Fibroblast of mammary gland (primary cell): ENCODE measurements at regions not wholly inside any gene's neighbourhood (a gene's known extent, or its start where the extent isn't known, plus 50 kb on each side); places are given as distances from the start of the nearest gene placed in this dataset.

Experiments
- DNase-seq: peaks from one replicate; pipeline ENCODE4 v3.0.0-alpha.2; 2010; ENCODE audit warnings: low read depth
- H3K4me3 ChIP-seq: 2 replicates; pipeline ENCODE4 v1.5.1; 2011; ENCODE audit warnings: low read depth, mild to moderate bottlenecking, low read length, moderate library complexity; ENCODE audit not compliant: control insufficient read depth
- CTCF ChIP-seq: conservative IDR thresholded peaks from 2 replicates; pipeline ENCODE4 v1.5.1; 2011; ENCODE audit warnings: low read depth, low read length, inconsistent platforms; ENCODE audit not compliant: control insufficient read depth, insufficient read depth

- no peak overlapping the region for H3K4me3 ChIP-seq
- DNase-seq, result no peak
- TF ChIP-seq CTCF, result no peak
Observed at GRCh38 chr11:38498721-38499120, 1900.7 kb upstream of the RAG2 start.

DNA sequence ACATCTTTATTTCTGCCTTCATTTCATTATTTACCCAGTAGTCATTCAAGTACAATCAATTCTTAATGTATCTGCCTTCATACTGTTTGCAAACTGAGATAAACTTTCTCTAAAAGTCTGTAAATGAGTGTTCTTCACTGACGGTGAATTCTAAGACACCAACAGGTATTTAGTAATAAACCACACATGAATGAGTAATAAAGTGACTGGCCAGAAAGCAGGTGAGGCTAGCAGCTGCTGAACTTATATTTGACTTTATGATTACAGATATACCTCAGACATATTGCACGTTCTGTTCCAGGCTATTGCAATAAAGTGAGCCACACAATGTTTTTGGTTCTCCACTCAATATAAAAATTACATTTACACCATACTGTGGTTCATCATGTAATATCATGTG, 1894.0 kb upstream of the RAG2 start:
- no peak for TF ChIP-seq CTCF
- no peak for DNase-seq
- no peak overlapping the region for H3K4me3 ChIP-seq

DNA sequence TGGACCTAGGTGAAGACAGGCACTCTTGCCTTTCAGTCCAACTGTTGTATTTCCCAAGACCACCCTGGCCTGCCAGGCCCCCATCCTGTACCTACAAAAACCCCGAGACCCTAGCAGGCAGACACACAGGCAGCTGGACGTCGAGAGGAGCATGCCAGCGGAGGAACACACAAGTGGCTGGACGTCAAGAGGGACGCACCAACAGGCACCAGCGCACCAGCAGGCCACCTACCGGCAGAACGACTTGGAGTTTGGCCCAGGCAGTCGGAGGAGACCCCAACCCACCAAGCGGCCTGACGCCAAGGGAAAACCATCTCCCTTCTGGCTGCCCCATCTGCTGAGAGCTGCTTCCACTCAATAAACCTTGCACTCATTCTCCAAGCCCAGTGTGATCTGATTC, 1883.4 kb upstream of the RAG2 start:
- no peak overlapping the region for H3K4me3 ChIP-seq
- DNase-seq, result no peak
- no peak for TF ChIP-seq CTCF

DNA sequence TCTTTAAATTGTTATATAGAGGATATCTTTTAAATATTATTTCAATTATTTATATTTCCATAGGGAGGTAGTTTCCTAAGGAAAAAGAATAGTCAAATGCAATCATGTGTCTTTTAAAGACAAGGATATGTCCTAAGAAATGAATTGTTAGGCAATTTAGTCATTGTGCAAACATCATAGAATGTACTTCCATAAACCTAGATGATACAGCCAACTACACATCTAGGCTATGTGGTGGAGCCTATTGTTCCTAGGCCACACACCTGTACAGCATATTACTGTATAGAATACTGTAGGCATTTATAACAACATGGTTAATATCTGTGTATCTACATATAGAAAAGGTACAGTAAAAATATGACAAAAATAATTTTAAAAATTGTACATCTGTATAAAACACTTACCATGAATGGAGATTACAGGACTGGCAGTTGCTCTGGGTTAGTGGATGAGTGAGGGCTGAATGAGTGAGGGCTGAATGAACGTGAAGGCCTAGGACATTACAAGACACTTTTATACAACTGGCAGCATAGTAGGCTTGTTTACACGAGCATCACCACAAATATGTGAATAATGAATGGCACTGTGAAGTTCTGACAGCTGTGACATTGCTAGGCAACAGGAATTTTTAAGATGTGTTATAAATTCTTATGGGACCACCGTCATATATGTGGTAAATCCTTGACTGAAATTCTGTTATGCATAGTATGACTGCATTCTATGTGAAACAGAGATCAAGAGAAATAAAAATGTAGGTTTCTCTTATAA, 1879.0 kb upstream of the RAG2 start:
- DNase-seq, result no peak
- no peak overlapping the region for H3K4me3 ChIP-seq
- no peak for TF ChIP-seq CTCF

DNA sequence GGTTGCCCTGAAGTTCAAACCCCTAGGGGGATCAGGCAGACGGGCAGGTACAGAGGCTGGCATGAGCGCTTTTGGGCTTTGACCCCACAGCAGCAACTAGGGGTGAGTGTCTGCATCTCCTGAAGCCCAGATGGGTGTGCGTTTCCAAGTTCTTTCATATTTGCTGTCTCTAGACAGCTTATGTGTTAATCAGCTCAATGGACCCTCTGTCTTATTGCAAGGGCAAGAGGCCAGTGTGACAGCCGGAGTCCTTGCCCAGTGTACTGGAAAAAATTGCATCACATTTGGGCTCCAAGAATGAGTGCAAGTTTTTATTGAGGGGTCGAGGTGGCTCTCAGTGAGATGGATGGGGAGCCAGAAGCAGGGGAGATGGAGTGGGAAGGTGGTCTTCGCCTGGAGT, 1863.7 kb upstream of the RAG2 start:
- H3K4me3 ChIP-seq, result no peak overlapping the region
- DNase-seq, result no peak
- TF ChIP-seq CTCF, result no peak

- DNase-seq, result peak; percentile 68
- no peak for TF ChIP-seq CTCF
- no peak overlapping the region for H3K4me3 ChIP-seq
Observed at GRCh38 chr11:38460896-38461295, 1862.9 kb upstream of the RAG2 start.
